ENCODE measurements at regions not wholly inside any gene's neighbourhood (a gene's known extent, or its start where the extent isn't known, plus 50 kb on each side); places are given as distances from the start of the nearest gene placed in this dataset.
"Not testable (repeated sequence)": the region's sequence is repeated elsewhere in the genome, so short reads cannot be mapped to it uniquely, and the experiment has no call there.

- DNase-seq (ENCODE audit: low read depth), result peak; percentile 34
These were observed 222.6 kb upstream of the ST6GAL2 start for GRCh38 chr2:107108556-107108955.

GRCh38 chr2:107111623-107112022, 225.7 kb upstream of the ST6GAL2 start:
- DNase-seq (ENCODE audit: low read depth), result no peak

- no peak for DNase-seq (ENCODE audit: low read depth)
These were observed 226.6 kb upstream of the ST6GAL2 start for GRCh38 chr2:107112561-107112960.

GRCh38 chr2:107128381-107128780, 242.4 kb upstream of the ST6GAL2 start:
- no peak for DNase-seq (ENCODE audit: low read depth)

GRCh38 chr2:107132070-107132469, 246.1 kb upstream of the ST6GAL2 start:
- no peak for DNase-seq (ENCODE audit: low read depth)

GRCh38 chr2:107132746-107133145, 246.8 kb upstream of the ST6GAL2 start:
- no peak for DNase-seq (ENCODE audit: low read depth)

GRCh38 chr2:107133412-107133811, 247.4 kb upstream of the ST6GAL2 start:
- no peak for DNase-seq (ENCODE audit: low read depth)

GRCh38 chr2:107136733-107137132, 250.8 kb upstream of the ST6GAL2 start:
- DNase-seq (ENCODE audit: low read depth), result no peak

GRCh38 chr2:107137706-107138105, 251.7 kb upstream of the ST6GAL2 start:
- DNase-seq (ENCODE audit: low read depth), result no peak

GRCh38 chr2:107146181-107146580, 260.2 kb upstream of the ST6GAL2 start:
- no peak for DNase-seq (ENCODE audit: low read depth)

GRCh38 chr2:107146645-107147044, 260.7 kb upstream of the ST6GAL2 start:
- not testable (repeated sequence) for DNase-seq (ENCODE audit: low read depth)

GRCh38 chr2:107148055-107148454, 262.1 kb upstream of the ST6GAL2 start:
- no peak for DNase-seq (ENCODE audit: low read depth)

- no peak for DNase-seq (ENCODE audit: low read depth)
These were observed 262.5 kb upstream of the ST6GAL2 start for GRCh38 chr2:107148496-107148895.

GRCh38 chr2:107160640-107161239, 274.8 kb upstream of the ST6GAL2 start:
- no peak for DNase-seq (ENCODE audit: low read depth)

GRCh38 chr2:107168141-107168540, 282.2 kb upstream of the ST6GAL2 start:
- DNase-seq (ENCODE audit: low read depth), result no peak

GRCh38 chr2:107174171-107174570, 288.2 kb upstream of the ST6GAL2 start:
- no peak for DNase-seq (ENCODE audit: low read depth)

- DNase-seq (ENCODE audit: low read depth), result no peak
These were observed 297.0 kb upstream of the ST6GAL2 start for GRCh38 chr2:107182981-107183380.

GRCh38 chr2:107187870-107188269, 301.9 kb upstream of the ST6GAL2 start:
- DNase-seq (ENCODE audit: low read depth), result no peak

- no peak for DNase-seq (ENCODE audit: low read depth)
These were observed 309.7 kb upstream of the ST6GAL2 start for GRCh38 chr2:107195631-107196030.

- no peak for DNase-seq (ENCODE audit: low read depth)
These were observed 311.8 kb upstream of the ST6GAL2 start for GRCh38 chr2:107197594-107198294.

GRCh38 chr2:107202962-107203591, 317.1 kb upstream of the ST6GAL2 start:
- DNase-seq (ENCODE audit: low read depth), result no peak

- DNase-seq (ENCODE audit: low read depth), result no peak
These were observed 329.7 kb upstream of the ST6GAL2 start for GRCh38 chr2:107215401-107216350.

Data from HS-5 (cell line).